HG02870 (cell line): ENCODE measurements at regions not wholly inside any gene's neighbourhood (a gene's known extent, or its start where the extent isn't known, plus 50 kb on each side); places are given as distances from the start of the nearest gene placed in this dataset.
"Not testable (repeated sequence)": the region's sequence is repeated elsewhere in the genome, so short reads cannot be mapped to it uniquely, and the experiment has no call there.

ENCODE experiments used
- ATAC-seq: cut with Tn5 transposase; IDR thresholded peaks from one replicate; pipeline ENCODE4 v1.9.1; 2021; ENCODE audit warnings: mild to moderate bottlenecking, moderate library complexity; ENCODE audit not compliant: unreplicated experiment

- ATAC-seq, result no peak
These were observed 235.1 kb upstream of the ANKH start for GRCh38 chr5:15106530-15107283.

- peak; percentile 90 for ATAC-seq
These were observed 234.3 kb upstream of the ANKH start for GRCh38 chr5:15105799-15106393.

DNA sequence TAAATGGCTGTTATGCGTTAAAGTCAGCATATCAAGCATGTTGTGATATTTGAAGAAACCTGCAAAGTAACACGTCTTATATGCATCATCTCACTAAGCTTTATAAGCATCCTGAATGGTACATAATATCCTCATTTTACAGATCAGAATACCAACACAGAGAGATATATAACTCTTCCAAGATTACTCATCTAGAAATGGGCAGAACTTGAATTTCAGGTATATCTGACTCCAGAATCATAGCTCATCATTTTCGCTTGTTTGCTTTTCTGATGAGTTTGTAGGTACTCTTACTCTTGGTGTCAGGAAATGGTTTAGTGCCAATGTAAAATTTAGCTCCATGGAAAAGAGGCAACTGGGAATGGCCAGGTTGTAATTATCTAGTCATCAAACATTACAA is 232.3 kb upstream of the ANKH start:
- no peak for ATAC-seq

- ATAC-seq, result no peak
These were observed 231.6 kb upstream of the ANKH start for GRCh38 chr5:15103130-15103529.

- ATAC-seq, result no peak
These were observed 226.0 kb upstream of the ANKH start for GRCh38 chr5:15097552-15097951.

DNA sequence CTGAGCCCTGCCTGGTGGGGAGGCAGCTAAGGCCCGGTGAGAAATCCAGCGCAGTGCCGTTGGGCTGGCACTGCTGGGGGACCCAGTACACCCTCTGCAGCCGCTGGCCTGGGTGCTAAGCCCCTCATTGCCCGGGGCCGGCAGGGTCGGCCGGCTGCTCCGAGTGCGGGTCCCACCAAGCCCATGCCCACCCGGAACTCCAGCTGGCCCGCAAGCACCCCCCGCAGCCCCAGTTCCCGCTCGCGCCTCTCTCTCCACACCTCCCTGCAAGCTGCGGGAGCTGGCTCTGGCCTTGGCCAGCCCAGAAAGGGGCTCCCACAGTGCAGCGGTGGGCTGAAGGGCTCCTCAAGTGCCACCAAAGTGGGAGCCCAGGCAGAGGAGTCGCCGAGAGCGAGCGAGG is 225.1 kb upstream of the ANKH start:
- not testable (repeated sequence) for ATAC-seq

GRCh38 chr5:15092801-15093200 is 221.2 kb upstream of the ANKH start:
- no peak for ATAC-seq

- no peak for ATAC-seq
These were observed 214.1 kb upstream of the ANKH start for GRCh38 chr5:15085671-15086070.

DNA sequence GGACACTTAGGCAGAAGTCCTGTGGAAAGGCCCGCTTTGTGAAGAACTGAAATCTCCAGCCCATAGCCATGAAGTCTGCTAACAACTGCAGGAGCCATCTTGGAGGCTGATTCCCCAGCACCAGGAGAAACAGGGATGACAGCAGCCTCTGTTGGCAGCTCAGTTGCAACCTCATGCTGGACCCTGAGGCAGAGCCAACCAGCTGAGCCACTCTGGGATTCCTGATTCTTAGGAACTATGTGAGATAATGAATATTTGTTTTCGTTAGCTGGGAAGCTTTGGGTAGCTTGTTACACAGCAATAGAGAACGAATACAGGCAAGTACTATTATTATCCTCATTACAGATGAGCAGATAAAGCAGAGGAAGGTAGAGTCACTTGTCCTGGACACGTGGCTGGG is 210.5 kb upstream of the ANKH start:
- ATAC-seq, result no peak

DNA sequence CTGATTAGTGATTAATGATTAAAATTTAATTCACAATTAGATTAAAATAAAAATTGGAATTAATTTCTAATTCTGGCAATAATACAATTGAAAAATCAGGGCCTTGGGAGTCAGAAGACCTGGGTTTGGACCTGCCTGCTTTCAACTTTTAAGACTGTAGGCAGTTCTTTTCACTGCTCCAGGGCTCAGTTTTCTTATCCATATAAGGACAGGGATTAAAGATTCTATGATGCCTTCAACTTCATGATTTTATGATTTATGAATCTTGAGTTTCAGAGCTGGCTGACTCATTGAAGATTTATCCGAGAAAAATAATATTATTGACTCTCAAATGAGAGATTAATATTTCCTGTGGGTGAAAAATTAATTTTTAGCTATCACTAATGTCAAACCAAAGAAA is 208.6 kb upstream of the ANKH start:
- ATAC-seq, result no peak

DNA sequence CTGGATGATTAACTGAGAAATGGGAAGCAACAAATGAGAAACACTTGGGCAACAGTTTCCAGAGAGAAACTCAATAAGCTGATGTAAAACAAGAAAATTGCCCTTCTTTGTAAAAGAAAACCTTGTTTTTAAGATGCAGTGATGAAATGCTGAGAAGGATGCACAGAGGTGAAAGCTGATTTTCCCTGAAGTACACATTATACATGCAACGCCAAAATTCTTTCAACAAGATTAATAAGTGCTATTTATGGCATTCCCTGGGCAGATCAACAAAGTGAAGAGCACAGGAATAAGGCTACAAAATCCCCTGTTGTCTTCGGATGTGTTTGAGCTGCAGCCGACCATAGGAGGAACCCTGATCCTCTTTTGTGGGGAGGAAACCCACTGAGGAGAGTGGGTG is 208.0 kb upstream of the ANKH start:
- ATAC-seq, result no peak

- no peak for ATAC-seq
These were observed 203.1 kb upstream of the ANKH start for GRCh38 chr5:15074651-15075050.

DNA sequence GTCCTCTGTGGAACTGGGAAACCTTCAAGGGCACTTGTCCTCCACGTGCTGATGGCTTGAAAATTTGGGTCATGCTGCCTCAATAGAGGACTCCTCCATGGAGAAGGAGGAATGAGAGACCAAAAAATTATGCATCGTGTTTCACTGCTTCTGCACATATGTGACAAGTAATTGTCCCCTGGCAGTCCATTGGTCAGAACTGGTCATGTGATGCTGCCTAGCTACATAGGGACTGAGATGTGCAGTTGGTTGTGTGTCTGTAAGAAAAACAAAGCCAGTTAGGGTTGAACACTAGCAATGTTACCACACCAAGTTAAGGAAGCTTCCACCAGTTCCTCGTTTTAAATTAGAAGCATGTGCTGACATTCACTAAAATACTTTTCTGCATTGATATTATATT is 201.9 kb upstream of the ANKH start:
- no peak for ATAC-seq

DNA sequence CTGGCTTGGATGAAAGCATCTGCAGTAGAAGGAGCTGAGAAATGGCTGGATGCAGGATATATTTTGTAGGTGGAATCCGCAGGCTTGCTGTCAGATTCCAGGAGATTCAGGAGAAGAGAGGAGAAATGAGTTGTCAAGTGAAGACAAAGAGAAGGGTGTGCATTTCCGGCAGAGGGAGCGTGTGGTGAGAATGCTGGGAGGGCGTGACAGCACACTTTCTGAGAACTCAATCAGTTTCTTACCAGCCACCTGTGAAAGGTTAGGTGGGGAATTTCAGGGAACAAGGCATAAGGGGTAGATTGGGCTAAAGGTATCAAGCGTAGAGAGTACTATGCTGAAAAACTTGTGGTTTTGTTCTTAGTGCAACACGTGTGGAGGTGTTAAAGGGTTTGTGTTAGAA is 199.3 kb upstream of the ANKH start:
- no peak for ATAC-seq

GRCh38 chr5:15069407-15069905 is 197.9 kb upstream of the ANKH start:
- no peak for ATAC-seq

GRCh38 chr5:15065091-15065490 is 193.5 kb upstream of the ANKH start:
- ATAC-seq, result no peak

DNA sequence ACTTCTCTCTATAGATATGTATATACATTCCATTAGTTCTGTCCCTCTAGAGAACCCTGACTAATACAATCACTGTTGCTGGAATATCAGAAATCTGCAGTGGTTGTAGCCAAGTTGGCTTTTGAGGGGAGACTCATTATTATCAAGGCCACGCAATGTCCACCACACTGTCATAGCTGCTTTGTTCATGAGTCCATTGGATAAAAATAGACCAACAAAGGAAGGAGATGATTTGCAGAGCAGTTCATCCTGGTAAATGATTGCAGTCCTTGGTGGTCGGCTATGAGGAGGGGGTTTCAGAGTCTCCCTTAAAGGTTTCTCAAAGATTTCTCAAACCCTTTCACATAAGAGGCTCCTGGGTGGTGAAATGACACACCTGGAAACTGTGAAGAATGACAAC is 192.8 kb upstream of the ANKH start:
- no peak for ATAC-seq

DNA sequence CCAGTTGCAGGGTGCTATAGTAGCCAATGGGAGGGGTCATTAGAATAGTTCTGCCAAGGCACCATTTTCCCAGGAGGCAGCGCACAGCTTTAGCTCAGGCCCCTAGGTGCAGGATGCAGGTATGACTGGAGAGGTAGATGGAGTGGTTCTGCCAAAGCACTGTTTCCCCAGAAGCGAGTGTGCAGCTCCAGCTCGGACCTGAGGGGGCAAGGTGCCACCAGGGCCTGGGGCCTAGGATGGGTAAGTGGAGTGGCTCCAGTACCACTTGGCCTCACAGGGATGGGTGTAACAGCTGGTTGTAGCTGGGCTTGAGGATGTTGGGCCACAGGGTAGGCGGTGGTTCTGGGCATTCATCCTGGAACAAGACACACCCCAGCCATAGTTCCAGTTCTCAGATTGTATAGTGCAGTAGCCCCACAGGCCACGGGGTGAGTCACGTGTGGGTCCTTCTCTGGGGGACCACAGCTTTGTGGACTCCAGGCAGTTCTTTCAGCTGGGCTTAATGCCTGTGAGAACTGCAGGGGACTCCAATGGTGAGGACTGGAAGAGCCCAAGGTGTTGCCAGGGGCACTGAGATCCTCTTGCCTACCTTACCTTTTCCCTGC is 185.5 kb upstream of the ANKH start:
- ATAC-seq, result no peak

GRCh38 chr5:15044521-15044920 is 172.9 kb upstream of the ANKH start:
- ATAC-seq, result no peak

GRCh38 chr5:15037247-15037908 is 165.8 kb upstream of the ANKH start:
- ATAC-seq, result no peak

DNA sequence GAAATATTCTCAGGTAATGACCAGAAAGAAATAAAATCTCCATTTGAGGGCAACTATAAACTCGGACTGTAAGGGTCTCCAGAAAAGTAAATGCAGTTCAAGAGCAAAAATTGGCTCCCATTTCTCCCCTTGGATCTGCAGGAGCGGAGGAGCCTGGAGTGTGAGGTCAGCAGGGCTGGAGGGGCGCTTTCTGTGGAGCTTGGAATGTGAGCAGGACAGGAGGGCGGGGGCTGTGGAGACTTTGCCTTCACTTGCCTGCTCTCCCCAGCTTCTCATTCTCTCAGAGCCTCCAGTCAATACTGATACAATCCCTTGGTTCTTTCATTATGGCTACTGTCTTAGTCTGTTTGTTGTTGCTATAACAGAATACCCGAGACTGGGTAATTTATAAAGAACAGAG is 162.8 kb upstream of the ANKH start:
- no peak for ATAC-seq

- no peak for ATAC-seq
These were observed 159.6 kb upstream of the ANKH start for GRCh38 chr5:15031180-15031579.
